NCI-H2081 (cell line): ENCODE measurements at regions not wholly inside any gene's neighbourhood (a gene's known extent, or its start where the extent isn't known, plus 50 kb on each side); places are given as distances from the start of the nearest gene placed in this dataset.
"Not testable (repeated sequence)": the region's sequence is repeated elsewhere in the genome, so short reads cannot be mapped to it uniquely, and the experiment has no call there.

Experiments
- DNase-seq, 2 experiments: peaks; one replicate each; lab custom pipeline; 2025; lab: John Stamatoyannopoulos, UW

GRCh38 chr16:29160171-29160570 lies 175.3 kb downstream of the LAT start:
- not testable (repeated sequence) for DNase-seq

- DNase-seq: not testable (repeated sequence)
These were observed 174.8 kb downstream of the LAT start for GRCh38 chr16:29159603-29160002.

- no peak for DNase-seq
These were observed 173.9 kb downstream of the LAT start for GRCh38 chr16:29158785-29159184.

- DNase-seq: not testable (repeated sequence)
These were observed 173.4 kb downstream of the LAT start for GRCh38 chr16:29158031-29158784.

- not testable (repeated sequence) for DNase-seq
These were observed 172.4 kb downstream of the LAT start for GRCh38 chr16:29157051-29157923.

- DNase-seq: no peak
These were observed 171.7 kb downstream of the LAT start for GRCh38 chr16:29156511-29156910.

GRCh38 chr16:29155866-29156200 lies 171.0 kb downstream of the LAT start:
- DNase-seq: not testable (repeated sequence)

- not testable (repeated sequence) for DNase-seq
These were observed 170.4 kb downstream of the LAT start for GRCh38 chr16:29155131-29155865.

GRCh38 chr16:29154676-29155121 lies 169.8 kb downstream of the LAT start:
- DNase-seq: no peak

- DNase-seq: no peak
These were observed 169.2 kb downstream of the LAT start for GRCh38 chr16:29154088-29154487.

GRCh38 chr16:29153307-29153706 lies 168.5 kb downstream of the LAT start:
- not testable (repeated sequence) for DNase-seq

GRCh38 chr16:29152544-29153031 lies 167.7 kb downstream of the LAT start:
- DNase-seq: not testable (repeated sequence)

- DNase-seq: no peak
These were observed 166.5 kb downstream of the LAT start for GRCh38 chr16:29151317-29151716.

GRCh38 chr16:29149912-29150311 lies 165.1 kb downstream of the LAT start:
- not testable (repeated sequence) for DNase-seq

- no peak for DNase-seq
These were observed 164.0 kb downstream of the LAT start for GRCh38 chr16:29148867-29149272.

- no peak for DNase-seq
These were observed 163.4 kb downstream of the LAT start for GRCh38 chr16:29148131-29148691.

- DNase-seq: not testable (repeated sequence)
These were observed 162.9 kb downstream of the LAT start for GRCh38 chr16:29147710-29148109.

GRCh38 chr16:29146808-29147643 lies 162.2 kb downstream of the LAT start:
- not testable (repeated sequence) for DNase-seq

GRCh38 chr16:29146266-29146665 lies 161.4 kb downstream of the LAT start:
- no peak for DNase-seq

- DNase-seq: not testable (repeated sequence)
These were observed 160.8 kb downstream of the LAT start for GRCh38 chr16:29145486-29146225.
